HG02763 (cell line): ENCODE measurements at regions not wholly inside any gene's neighbourhood (a gene's known extent, or its start where the extent isn't known, plus 50 kb on each side); places are given as distances from the start of the nearest gene placed in this dataset.

Experiments used
- ATAC-seq: cut with Tn5 transposase; IDR thresholded peaks from one replicate; pipeline ENCODE4 v1.9.1; 2021; ENCODE audit warnings: mild to moderate bottlenecking, moderate library complexity; ENCODE audit not compliant: unreplicated experiment

DNA sequence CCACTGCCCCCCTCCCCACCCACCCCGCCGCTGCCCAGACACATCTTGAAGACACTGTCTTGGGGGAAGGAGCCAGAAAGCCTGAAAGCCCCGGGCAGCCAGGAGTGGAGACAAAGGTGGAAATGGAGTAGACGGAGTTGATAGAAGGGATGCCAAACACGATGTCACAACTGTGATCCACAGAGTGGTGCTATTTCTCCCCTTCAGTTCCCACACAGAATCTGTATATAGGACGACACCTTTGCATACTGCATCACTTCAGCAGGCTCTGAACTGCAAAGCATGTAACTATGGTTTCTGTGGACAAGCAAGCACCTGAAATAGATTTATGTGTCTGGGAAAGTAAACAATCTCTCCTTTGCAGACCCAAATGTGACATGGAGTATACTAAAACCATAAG, 56.4 kb upstream of the F13A1 start:
- no peak for ATAC-seq

DNA sequence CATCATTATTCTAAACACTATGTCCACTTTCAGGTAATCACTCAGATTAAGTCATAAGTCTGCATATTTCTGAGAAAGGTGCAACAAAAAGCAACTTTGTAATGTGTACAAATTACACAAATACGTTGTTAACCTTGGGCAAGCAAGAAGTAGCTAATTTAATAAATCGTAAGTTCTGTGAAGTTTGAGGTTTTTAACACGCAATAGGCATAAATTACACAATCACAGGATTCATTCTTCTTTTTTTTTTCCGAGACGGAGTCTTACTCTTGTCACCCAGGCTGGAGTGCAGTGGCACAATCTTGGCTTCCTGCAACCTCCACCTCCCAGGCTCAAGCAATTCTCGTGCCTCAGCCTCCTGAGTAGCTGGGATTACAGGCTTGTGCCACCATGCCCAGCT, 57.2 kb upstream of the F13A1 start:
- no peak for ATAC-seq

DNA sequence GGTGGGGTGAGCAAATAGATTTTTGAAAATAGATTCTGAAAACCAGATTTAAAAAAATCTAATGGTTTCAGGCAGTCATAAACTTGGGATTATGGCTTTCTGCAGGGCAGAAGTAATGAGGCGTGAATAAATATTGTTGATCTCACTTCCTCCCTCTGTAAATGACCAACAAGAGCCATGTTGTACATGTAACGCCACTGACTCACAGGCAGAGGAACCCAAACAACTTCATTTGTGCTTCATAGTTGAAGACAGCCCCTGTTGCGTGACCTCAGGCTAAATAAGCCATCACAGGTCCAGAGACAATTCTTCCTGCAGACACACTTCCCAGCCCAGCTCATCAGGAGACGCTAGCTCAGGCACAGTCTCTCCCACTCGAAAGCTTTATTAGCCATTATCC, 59.1 kb upstream of the F13A1 start:
- no peak for ATAC-seq

DNA sequence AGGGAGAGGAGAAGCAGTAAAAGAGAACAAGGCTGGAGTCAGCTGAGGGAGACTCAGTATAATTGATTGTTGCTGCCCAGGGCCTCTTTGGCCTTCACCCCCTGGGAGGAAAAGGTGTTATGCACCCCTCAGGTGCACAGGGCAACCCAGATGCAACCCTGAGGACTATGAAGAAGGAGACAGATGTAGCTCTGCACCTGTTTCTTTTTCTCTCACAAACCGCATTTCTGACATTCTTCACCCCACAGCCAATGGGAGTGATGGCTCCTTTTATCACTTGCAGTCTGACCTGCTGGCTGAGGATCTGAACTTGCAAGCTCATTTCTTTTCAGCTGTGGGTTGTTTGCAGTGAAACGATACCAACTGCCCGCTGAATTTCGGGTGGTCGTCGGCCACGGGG, 64.1 kb upstream of the F13A1 start:
- ATAC-seq, result no peak

DNA sequence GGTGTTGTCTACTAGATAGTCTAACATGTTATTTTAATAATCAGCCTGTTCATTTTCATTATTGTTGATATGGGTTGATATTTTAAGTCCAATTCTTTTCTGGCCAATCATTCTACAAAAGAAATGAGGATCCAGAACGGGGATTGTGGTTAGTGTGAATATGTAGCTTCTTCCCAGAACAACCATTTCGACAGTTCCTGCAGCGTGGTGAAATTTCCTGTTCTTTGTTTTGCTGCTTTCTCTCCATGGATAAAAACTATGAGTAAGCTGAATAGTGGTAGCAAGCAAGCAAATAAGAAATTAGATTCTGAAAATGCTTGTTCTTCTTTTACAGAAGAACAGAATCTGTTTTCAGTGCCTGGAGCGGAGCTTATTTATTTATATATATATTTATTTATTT, 65.5 kb upstream of the F13A1 start:
- no peak for ATAC-seq

DNA sequence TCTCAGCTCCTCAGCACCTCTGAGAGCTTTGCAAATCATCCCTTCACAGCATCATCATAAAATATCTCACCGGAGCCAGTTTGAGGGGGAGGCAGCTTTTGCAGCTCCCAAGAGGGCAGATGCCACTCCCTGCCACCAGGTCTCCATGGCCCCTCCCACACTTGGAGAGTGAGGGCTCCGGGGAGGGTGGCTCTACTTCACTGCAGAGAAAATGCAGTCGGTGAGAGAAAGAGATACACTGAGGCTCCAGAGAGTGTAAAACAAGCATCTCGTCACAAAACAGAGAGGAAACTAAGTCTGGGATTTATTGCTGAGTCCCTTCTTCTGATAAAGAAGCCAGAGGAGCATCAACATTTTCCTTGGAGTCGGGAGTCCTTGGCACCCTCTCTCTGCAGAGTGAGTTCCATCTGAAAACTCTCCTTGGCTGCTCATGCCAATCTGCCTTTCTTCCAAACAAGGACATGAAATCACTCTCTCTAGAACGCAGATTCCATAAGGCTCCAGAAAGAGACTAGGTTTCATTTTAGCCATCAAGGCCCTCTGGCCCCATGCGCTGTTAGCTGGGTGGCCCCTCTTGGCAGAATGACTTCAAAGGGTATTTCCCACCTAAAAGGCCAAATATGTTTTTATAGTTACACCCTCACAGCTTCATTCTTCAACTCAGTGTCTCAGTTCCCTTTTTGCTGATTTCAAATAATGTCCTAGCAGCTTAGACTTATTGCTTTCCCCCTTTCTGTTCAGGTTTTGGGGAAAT, 70.6 kb upstream of the F13A1 start:
- ATAC-seq, result peak; percentile 57

DNA sequence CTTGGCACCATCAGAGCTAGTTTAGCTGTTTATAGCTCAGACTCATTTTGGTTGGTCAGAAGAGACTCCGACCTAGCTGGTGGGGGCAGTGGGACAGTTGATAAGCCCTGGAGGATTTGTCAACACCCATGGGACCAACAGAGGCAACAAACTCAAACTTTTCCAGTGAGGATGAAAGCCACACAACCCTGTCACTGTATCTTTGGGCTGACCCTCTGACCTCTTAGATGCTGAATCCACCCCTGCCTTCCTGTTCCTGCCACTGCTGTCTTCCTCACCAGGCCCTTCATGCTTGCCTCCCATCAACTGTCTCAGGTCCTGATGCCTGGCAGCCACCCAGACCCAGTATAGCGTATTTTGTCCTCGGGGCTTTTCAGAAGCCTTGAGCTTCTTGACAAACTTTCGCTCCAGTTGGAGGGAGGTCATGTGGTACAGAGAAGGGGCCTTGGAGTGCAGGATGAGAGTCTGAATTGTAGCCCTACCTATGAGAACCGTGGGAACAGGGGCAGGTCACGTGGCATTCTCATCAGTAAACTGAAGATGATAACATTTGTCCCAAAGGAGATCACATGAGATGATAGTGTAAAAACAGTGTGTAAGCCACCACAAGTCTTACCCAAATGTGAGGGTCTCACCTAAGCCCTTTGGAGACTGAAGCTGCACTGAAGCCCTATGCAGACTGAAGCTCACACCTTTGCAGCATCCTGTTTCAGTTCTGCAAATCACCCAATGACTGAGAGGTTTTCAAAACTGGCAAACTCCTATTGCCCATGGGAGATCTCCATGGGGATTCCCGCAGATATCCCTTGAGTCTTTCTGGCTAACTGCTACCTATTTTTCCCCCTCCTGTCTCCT, 72.0 kb upstream of the F13A1 start:
- ATAC-seq, result peak; percentile 66

DNA sequence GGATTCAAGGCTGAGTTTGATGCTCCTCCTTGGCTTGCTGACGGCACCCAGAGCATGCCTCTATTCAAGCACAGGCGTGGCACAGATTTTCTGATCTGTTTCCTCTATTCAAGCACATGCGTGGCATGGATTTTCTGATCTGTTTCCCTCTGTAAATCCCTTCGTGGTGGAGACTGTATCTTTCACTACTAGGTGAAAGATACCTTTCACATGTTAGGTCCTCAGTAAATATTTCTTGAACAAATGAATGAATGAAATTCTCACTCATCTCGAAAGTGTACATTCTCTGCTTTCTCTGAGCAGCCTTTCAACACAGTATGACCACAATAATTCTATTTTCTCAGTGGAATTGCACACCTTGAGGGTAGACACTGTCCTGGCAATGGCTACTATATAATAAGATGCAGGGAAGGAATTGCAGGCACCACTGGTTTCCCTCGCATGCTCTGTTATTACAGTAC, 72.6 kb upstream of the F13A1 start:
- peak; percentile 11 for ATAC-seq

DNA sequence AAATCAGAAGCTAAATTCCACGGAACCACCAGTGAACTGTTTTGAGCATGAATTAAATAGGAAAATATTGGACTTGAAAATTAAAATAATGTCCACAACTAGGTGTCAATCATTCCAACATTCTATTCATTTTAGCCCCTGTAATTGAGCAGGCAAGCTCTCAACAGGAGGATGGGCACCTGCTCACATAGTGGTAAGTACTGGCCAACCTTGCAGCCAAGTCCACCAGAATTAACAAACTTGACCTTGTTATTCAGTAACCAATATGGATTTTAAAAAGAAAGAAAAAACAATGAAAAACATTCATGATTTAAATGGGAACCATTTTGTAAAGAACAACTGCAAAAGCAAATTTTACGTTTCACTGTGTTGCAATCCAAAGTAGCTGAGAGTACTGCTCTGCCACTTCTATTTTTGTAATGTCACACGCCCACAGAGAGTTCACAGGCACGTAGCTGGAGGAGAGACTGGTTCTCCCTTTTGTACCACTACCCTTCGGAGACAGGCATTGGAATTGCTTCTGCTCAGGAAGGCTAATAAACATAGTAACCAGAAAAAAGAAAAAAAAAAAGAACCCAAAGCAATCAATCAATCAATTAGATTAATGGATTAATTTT, 75.2 kb upstream of the F13A1 start:
- no peak for ATAC-seq

DNA sequence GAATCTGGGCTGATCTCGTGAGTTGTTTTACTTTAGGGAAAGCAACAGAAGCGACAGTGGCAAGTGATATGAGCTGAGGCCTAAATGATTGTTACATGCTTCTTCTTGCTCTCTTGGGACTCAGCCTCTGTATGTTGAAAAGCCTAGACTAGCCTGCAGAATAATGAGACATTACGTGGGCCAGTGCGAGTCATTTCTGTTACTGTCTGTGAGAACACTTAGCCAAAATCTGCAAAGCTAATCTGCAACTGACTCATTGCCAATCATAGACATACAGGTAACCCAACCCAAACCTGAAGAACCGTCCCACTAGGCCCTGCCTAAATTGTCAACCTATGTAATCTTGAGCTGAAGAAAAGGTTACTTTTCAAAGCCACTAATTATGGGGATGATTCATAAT, 77.4 kb upstream of the F13A1 start:
- ATAC-seq, result no peak

DNA sequence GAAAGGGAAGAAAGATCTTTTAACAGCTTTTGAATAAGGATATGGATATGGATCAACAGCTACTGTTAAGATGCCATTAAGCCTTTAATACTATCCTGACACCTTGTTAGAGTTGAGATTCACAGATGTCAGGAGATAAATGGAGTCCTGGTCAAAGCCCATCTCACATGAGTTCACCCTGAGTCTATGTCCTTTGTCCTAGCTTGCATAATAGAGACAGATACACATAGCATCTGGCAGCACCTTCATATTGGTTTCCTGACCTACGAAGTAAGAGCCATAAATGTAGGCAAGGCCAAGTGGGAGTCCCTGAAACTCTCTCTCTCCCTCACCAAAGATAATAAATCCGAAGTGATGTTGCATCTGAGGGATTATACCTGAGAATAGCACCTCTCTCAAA, 79.1 kb upstream of the F13A1 start:
- ATAC-seq, result no peak

DNA sequence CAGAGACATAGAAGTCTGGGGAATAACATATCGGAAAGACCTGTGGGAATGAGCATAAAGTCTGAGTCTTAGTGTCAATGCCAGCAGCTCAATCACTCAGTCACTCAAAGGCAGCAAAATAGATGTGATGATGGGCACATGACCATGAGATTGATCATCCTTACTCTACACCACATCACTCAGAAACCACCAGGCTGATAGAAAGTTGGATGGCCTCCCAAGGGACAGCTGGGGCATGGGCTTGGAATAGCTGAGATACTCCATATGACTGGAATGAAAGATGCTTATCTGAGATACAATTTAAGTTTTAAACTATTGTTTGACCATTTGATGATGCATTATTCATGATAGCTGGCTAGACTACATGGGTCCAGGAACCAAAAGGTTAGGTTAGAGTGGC, 80.9 kb upstream of the F13A1 start:
- no peak for ATAC-seq

DNA sequence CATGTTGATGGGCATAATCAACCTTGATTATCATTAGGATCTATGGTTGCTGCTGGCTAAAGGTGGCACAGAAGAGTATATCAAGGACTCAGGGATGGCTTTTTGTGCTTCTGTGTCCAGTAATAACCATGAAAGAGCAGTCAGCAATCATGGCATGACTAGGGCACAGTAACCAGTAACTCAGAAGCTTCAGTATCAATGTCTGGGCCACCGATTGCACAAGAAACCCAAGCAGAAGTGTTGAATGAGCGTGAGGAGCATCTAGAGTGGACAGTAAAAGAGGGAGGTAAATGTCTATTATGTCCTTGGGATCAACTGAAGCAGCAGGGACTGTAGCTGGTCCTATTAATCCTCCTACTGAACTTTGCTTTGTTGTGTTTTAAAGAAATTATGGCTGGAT, 81.5 kb upstream of the F13A1 start:
- ATAC-seq, result no peak

DNA sequence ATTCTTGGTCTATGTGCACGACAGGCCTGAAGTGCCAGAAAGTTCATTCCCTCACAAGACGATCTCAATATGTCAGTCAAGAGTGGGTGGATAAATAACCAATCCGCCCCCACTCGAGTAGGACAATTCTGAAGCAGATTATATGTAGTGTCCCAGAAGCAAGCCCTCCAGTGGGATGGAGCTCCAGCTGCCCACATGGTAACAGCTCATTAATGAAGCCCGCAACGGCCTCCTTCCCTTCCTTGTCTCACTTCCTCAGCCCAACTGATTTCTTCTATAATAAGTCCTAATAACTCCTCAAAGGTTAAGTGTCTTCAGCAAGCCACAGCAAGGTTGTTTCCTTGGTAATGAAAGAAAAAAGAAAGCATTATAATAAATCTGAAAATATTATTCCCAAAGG, 82.1 kb upstream of the F13A1 start:
- ATAC-seq, result no peak

DNA sequence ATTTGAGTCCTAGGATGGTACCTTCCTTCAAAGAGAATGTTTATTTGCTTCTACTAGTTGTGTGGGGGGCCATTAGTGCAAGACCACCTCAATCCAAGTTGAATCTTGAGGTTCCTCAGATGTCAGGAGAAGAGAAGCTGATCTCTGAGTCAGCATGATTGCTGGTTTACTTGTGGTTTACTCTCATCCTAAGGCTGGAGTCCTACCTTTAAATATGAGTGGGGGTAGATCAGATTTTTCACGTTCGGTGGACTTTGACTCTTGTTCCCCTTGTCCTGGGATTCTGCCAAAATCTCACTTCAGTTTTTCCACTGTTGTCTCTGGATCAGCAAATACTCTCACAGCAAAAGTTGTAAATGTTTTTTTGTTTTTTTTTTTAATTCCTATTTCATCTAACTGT, 84.6 kb upstream of the F13A1 start:
- ATAC-seq, result no peak

DNA sequence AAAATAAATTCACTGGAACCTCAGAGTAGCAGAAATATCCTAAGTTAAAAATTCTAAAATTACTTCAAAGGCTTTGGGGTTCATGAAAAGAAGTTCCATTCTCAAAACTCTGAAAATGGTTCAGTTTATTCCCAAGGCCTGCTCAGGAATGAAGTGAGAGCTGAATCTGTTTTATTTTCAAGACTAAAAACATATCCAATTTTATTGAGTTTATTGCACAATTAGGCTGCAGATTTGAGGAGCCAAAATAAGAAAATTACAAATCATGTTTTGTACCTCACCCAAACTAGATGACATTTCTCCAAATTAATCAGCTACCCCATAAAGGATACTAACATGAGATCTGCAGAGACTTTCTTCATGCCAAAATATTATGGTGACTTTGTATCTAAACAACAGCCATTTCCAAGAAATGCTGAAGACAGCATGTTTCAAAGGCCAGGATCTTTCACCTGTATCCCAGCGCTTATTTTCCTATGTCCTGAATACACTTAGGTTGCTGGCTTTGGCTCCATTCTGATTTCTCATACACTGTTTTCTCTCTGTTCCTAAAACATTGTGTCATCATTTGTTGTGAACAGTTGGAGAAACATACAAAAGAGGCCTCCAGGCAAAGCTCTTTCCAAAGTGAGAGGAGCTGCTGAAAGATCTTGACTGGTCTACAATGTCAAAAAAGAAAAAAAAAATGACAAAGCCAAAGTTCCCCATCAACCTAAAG, 85.7 kb upstream of the F13A1 start:
- ATAC-seq, result no peak

DNA sequence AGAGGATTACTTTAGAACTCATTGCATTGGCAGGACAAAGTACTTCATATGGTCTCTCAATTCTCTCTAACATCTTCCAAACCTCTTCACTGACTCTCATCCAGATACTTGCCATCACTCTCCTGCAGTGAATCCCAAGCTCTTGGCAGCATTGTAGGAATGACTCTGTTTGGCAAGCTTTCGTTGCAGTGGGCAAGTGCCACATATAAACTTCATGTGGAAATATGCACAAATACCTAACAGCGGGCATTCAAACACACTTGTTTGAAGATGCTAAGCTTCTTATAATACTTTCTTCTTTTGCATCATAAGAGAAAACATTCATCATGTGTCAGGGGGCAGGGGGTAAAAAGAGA, 86.2 kb upstream of the F13A1 start:
- ATAC-seq, result no peak

DNA sequence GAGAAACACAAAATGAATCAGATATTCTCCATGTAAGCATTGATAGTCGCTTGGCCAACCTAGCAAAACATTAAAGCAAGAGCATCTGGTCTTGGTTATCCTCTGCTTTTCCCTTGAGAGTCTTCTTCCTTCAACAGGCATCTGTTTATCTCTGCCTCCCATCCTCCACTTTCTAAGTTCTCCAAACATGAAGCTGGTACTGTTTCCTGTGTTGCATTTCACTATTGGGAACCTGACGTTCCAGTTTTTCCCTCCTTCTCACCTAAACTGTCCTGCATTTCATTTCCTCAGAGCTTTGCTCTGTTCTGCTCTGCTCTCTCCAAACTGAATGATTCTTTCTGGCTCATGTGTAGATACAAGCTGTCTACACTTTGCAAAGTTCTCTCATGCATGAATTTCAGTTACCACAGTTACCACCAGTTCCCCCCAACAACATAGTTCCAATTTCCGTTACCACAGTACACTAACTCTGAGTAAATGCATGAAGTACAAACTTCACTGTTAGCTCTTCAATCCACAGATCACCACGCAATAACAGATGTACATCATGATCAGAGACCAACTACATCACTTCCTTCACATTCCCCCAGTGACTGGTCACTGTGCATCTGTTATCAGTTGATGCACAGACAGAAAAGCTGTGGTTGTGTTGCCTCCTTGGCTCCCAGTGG, 86.7 kb upstream of the F13A1 start:
- ATAC-seq, result peak; percentile 98

DNA sequence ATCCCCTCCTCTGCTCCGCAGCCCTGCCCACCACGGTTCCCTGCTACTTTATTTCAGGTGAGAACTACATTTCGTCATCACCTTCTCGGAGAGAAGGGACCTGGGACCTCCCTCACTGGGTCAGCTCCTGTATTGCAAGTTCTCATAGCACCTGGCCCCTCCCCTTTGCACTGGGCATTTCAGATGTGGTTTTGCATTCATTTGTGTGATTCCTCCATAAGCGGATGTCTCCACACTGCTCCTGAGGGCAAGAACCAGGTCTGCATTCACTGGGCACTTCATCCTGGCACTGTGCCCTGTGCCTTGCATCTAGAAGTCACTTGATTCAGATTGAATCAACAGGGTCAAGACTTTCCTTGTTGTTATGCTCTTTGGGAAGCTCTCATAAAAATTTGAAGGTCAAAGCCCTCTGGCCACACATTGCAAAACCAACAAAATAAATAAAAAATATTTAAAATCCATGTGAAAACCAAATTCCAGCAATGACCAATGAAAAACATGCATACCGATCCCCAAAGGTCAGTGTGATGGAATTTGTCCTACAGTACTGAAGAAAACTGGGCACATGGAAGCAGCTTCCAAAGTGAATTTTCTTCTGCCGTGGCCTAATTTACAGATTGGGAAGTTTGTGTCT, 89.1 kb upstream of the F13A1 start:
- ATAC-seq, result no peak

DNA sequence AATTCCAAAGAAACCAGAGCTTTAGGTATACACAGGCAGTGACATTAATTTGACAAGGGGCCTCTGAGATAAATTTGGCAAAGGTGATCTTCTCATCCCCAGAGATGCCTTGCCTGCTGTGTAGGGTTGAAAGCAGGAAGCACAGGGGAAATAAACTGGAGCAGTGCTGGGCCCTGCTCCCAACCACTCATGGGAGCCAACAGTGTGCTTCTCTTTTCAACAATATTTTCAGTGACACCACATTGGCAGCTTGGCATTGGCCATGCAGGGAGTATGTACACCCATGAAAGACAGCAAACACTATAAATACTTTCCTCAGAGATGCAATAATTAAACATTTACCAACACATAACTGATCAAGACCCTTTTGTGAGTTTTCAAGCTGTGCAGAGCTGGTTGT, 90.7 kb upstream of the F13A1 start:
- no peak for ATAC-seq
